GM23338 (cell line): ENCODE measurements at regions not wholly inside any gene's neighbourhood (a gene's known extent, or its start where the extent isn't known, plus 50 kb on each side); places are given as distances from the start of the nearest gene placed in this dataset.

ENCODE experiments used
- ATAC-seq: fragments of 200-7000 bp; cut with Tn5 transposase; 3 replicates; pipeline ENCODE4 v1.9.1; 2020
- DNase-seq: peaks from one replicate; pipeline ENCODE4 v3.0.0-alpha.2; 2015; ENCODE audit warnings: low spot score
- H2AFZ ChIP-seq: fragments of 200-600 bp; sonication (generic); 2 replicates; pipeline ENCODE4 v1.8.0; 2016; ENCODE audit warnings: antibody characterized with exemption, mild to moderate bottlenecking, moderate library complexity
- H3F3A ChIP-seq: fragments of 200-600 bp; sonication (generic); replicated peaks from 2 replicates; pipeline ENCODE4 v1.8.0; 2017; ENCODE audit warnings: antibody characterized with exemption, mixed run types, low read depth
- H3K27ac ChIP-seq: fragments of 200-600 bp; sonication (generic); 2 replicates; pipeline ENCODE4 v1.6.1; 2016; ENCODE audit warnings: low read depth
- H3K27me3 ChIP-seq: fragments of 200-600 bp; sonication (generic); 2 replicates; pipeline ENCODE4 v1.8.0; 2016; ENCODE audit warnings: mild to moderate bottlenecking, mixed run types, moderate library complexity; ENCODE audit not compliant: insufficient read depth
- H3K36me3 ChIP-seq: fragments of 200-600 bp; sonication (generic); 2 replicates; pipeline ENCODE4 v1.8.0; 2016; ENCODE audit warnings: mild to moderate bottlenecking; ENCODE audit not compliant: insufficient read depth
- H3K4me1 ChIP-seq: fragments of 200-600 bp; sonication (generic); 2 replicates; pipeline ENCODE4 v1.8.0; 2016; ENCODE audit warnings: mild to moderate bottlenecking, moderate library complexity; ENCODE audit not compliant: insufficient read depth
- H3K4me2 ChIP-seq: fragments of 200-600 bp; sonication (generic); 2 replicates; pipeline ENCODE4 v1.7.1; 2017; ENCODE audit warnings: mixed run types
- H3K4me3 ChIP-seq: fragments of 200-600 bp; sonication (generic); 2 replicates; pipeline ENCODE4 v1.6.1; 2016; ENCODE audit warnings: mixed run types
- H3K79me2 ChIP-seq: fragments of 200-600 bp; sonication (generic); replicated peaks from 2 replicates; pipeline ENCODE4 v1.8.0; 2017; ENCODE audit warnings: mild to moderate bottlenecking; ENCODE audit not compliant: insufficient read depth
- H3K9me2 ChIP-seq: fragments of 200-600 bp; sonication (generic); 2 replicates; pipeline ENCODE4 v1.8.0; 2017; ENCODE audit not compliant: insufficient read depth
- H4K20me1 ChIP-seq: fragments of 200-600 bp; sonication (generic); replicated peaks from 2 replicates; pipeline ENCODE4 v1.8.0; 2017; ENCODE audit warnings: mild to moderate bottlenecking; ENCODE audit not compliant: insufficient read depth
- H3K27ac Mint-ChIP-seq: 2 replicates; pipeline ENCODE4 v1.8.0; 2020; ENCODE audit warnings: inconsistent platforms, mild to moderate bottlenecking, moderate library complexity, mixed read lengths
- H3K27me3 Mint-ChIP-seq: 3 replicates; pipeline ENCODE4 v1.8.0; 2022; ENCODE audit warnings: low read depth, mild to moderate bottlenecking, moderate library complexity, mixed read lengths, inconsistent platforms; ENCODE audit not compliant: insufficient read depth, poor library complexity
- H3K36me3 Mint-ChIP-seq: 3 replicates; pipeline ENCODE4 v1.8.0; 2021; ENCODE audit warnings: low read depth, mild to moderate bottlenecking, inconsistent platforms, moderate library complexity, mixed read lengths
- H3K4me1 Mint-ChIP-seq: 3 replicates; pipeline ENCODE4 v1.8.0; 2020; ENCODE audit warnings: mild to moderate bottlenecking, inconsistent platforms, mixed read lengths
- H3K4me3 Mint-ChIP-seq: 3 replicates; pipeline ENCODE4 v1.8.0; 2021; ENCODE audit warnings: moderate library complexity, mild to moderate bottlenecking, inconsistent platforms, mixed read lengths
- H3K9me3 Mint-ChIP-seq: 3 replicates; pipeline ENCODE4 v1.8.0; 2020; ENCODE audit warnings: moderate library complexity, mild to moderate bottlenecking, inconsistent platforms, mixed read lengths
- CREB1 ChIP-seq: fragments of 250-450 bp; sonication (Bioruptor Pico); IDR thresholded peaks from 2 replicates; pipeline ENCODE4 v1.5.0; 2020; ENCODE audit warnings: low read depth, mild to moderate bottlenecking, moderate library complexity
- EZH2 ChIP-seq: fragments of 200-600 bp; sonication (generic); IDR thresholded peaks from one replicate; pipeline ENCODE4 v1.8.0; 2017; ENCODE audit warnings: antibody characterized with exemption, mild to moderate bottlenecking, low read depth; ENCODE audit not compliant: unreplicated experiment
- EZH2phosphoT487 ChIP-seq: fragments of 200-600 bp; sonication (generic); IDR thresholded peaks from one replicate; pipeline ENCODE4 v1.8.1; 2018; ENCODE audit warnings: antibody characterized with exemption; ENCODE audit not compliant: unreplicated experiment
- JUNB ChIP-seq: IDR thresholded peaks from one replicate; pipeline ENCODE4 v1.6.1; 2016; ENCODE audit warnings: antibody characterized with exemption; ENCODE audit not compliant: unreplicated experiment
- NANOG ChIP-seq: IDR thresholded peaks from 2 replicates; pipeline ENCODE4 v1.6.1; 2016; ENCODE audit warnings: antibody characterized with exemption, borderline replicate concordance
- POLR2AphosphoS5 ChIP-seq: IDR thresholded peaks from 2 replicates; pipeline ENCODE4 v1.6.1; 2016; ENCODE audit warnings: antibody characterized with exemption, low read depth
- STAT1 ChIP-seq: IDR thresholded peaks from one replicate; pipeline ENCODE4 v1.6.1; 2016; ENCODE audit warnings: antibody characterized with exemption; ENCODE audit not compliant: unreplicated experiment
- ZNF114 ChIP-seq: fragments of 250-450 bp; sonication (Bioruptor Pico); IDR thresholded peaks from 2 replicates; pipeline ENCODE4 v1.5.0; 2020; ENCODE audit warnings: mild to moderate bottlenecking, moderate library complexity
- ZNF331 ChIP-seq: fragments of 250-450 bp; sonication (Bioruptor Pico); IDR thresholded peaks from 2 replicates; pipeline ENCODE4 v1.5.0; 2020; ENCODE audit warnings: low read depth, mild to moderate bottlenecking, moderate library complexity
- TF ChIP-seq, protein P1 (sequence below): IDR thresholded peaks from 2 replicates; pipeline ENCODE4 v1.6.1; 2016; ENCODE audit warnings: antibody characterized with exemption
- TF ChIP-seq, protein P2 (sequence below), 2 experiments: fragments of 200-600 bp in 1 of 2; sonication (generic) in 1 of 2; conservative IDR thresholded peaks; 2 replicates each; pipeline versions ENCODE4 v1.5.1 to v1.6.1; 2016 to 2017; ENCODE audit warnings: antibody characterized with exemption in 2 of 2, low read depth in 2 of 2, mild to moderate bottlenecking in 2 of 2, moderate library complexity in 1 of 2
- TF ChIP-seq, protein P3 (sequence below): IDR thresholded peaks from one replicate; pipeline ENCODE4 v1.6.1; 2018; ENCODE audit warnings: antibody characterized with exemption; ENCODE audit not compliant: unreplicated experiment
- TF ChIP-seq, protein P4 (sequence below): fragments of 250-450 bp; sonication (Bioruptor Pico); IDR thresholded peaks from 2 replicates; pipeline ENCODE4 v1.5.0; 2020; ENCODE audit warnings: mild to moderate bottlenecking, moderate library complexity

DNA sequence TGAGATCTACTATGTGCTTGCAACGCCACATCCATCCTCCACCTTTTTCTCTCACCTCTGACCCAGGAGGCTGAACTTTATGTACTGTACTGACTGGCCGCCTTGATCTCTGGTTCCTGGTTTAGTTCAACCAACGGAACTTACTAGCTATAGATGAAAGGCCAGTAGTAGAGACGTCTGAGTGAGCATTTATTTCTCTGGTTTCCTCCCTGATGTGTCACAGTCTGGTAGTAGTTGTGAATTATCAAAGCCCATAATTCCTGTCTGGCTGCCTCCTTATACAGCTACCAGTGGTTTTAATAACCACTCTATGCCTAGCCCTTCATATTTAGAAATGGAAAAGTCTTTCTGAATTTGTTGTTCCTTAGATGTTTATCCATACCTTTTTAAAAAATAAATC, 64.7 kb downstream of the POM121L12 start:
- Histone ChIP-seq H3K9me2 (peaks cover 3% of the 10 kb centered on the region; the same call in 1 of the 2 replicates), H4K20me1 (no peaks in the 10 kb centered on the region), H3K27me3 (no peaks in the 10 kb centered on the region), H3K4me3 (no peak overlapping the region), H2AFZ (no peak overlapping the region), H3K36me3 (no peaks in the 10 kb centered on the region), H3K27ac (no peak overlapping the region), H3F3A (no peaks in the 10 kb centered on the region), H3K4me1 (peaks cover 3% of the 10 kb centered on the region; the same call in 1 of the 2 replicates), H3K79me2 (no peaks in the 10 kb centered on the region), H3K4me2 (no peak overlapping the region)
- no peak for DNase-seq
- Mint-ChIP-seq H3K4me1 (no peaks in the 10 kb centered on the region), H3K4me3 (no peak overlapping the region), H3K9me3 (no peaks in the 10 kb centered on the region), H3K36me3 (no peaks in the 10 kb centered on the region), H3K27ac (no peak overlapping the region), H3K27me3 (peaks cover 3% of the 10 kb centered on the region)
- ATAC-seq: no peak
- TF ChIP-seq NANOG (no peak), EZH2 (no peak), EZH2phosphoT487 (no peak), JUNB (no peak), POLR2AphosphoS5 (no peak), ZNF114 (CRISPR knock-in tag) (no peak), STAT1 (no peak), CREB1 (CRISPR knock-in tag) (no peak), ZNF331 (CRISPR knock-in tag) (no peak)
- TF ChIP-seq, protein P1, sequence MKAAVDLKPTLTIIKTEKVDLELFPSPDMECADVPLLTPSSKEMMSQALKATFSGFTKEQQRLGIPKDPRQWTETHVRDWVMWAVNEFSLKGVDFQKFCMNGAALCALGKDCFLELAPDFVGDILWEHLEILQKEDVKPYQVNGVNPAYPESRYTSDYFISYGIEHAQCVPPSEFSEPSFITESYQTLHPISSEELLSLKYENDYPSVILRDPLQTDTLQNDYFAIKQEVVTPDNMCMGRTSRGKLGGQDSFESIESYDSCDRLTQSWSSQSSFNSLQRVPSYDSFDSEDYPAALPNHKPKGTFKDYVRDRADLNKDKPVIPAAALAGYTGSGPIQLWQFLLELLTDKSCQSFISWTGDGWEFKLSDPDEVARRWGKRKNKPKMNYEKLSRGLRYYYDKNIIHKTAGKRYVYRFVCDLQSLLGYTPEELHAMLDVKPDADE: no peak
- TF ChIP-seq, protein P2, sequence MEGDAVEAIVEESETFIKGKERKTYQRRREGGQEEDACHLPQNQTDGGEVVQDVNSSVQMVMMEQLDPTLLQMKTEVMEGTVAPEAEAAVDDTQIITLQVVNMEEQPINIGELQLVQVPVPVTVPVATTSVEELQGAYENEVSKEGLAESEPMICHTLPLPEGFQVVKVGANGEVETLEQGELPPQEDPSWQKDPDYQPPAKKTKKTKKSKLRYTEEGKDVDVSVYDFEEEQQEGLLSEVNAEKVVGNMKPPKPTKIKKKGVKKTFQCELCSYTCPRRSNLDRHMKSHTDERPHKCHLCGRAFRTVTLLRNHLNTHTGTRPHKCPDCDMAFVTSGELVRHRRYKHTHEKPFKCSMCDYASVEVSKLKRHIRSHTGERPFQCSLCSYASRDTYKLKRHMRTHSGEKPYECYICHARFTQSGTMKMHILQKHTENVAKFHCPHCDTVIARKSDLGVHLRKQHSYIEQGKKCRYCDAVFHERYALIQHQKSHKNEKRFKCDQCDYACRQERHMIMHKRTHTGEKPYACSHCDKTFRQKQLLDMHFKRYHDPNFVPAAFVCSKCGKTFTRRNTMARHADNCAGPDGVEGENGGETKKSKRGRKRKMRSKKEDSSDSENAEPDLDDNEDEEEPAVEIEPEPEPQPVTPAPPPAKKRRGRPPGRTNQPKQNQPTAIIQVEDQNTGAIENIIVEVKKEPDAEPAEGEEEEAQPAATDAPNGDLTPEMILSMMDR (conservative IDR thresholded peaks at IDR 0.05; ENCODE audit: low read depth in 2 of 2): no peak
- TF ChIP-seq, protein P3, sequence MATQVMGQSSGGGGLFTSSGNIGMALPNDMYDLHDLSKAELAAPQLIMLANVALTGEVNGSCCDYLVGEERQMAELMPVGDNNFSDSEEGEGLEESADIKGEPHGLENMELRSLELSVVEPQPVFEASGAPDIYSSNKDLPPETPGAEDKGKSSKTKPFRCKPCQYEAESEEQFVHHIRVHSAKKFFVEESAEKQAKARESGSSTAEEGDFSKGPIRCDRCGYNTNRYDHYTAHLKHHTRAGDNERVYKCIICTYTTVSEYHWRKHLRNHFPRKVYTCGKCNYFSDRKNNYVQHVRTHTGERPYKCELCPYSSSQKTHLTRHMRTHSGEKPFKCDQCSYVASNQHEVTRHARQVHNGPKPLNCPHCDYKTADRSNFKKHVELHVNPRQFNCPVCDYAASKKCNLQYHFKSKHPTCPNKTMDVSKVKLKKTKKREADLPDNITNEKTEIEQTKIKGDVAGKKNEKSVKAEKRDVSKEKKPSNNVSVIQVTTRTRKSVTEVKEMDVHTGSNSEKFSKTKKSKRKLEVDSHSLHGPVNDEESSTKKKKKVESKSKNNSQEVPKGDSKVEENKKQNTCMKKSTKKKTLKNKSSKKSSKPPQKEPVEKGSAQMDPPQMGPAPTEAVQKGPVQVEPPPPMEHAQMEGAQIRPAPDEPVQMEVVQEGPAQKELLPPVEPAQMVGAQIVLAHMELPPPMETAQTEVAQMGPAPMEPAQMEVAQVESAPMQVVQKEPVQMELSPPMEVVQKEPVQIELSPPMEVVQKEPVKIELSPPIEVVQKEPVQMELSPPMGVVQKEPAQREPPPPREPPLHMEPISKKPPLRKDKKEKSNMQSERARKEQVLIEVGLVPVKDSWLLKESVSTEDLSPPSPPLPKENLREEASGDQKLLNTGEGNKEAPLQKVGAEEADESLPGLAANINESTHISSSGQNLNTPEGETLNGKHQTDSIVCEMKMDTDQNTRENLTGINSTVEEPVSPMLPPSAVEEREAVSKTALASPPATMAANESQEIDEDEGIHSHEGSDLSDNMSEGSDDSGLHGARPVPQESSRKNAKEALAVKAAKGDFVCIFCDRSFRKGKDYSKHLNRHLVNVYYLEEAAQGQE: no peak
- TF ChIP-seq, protein P4, sequence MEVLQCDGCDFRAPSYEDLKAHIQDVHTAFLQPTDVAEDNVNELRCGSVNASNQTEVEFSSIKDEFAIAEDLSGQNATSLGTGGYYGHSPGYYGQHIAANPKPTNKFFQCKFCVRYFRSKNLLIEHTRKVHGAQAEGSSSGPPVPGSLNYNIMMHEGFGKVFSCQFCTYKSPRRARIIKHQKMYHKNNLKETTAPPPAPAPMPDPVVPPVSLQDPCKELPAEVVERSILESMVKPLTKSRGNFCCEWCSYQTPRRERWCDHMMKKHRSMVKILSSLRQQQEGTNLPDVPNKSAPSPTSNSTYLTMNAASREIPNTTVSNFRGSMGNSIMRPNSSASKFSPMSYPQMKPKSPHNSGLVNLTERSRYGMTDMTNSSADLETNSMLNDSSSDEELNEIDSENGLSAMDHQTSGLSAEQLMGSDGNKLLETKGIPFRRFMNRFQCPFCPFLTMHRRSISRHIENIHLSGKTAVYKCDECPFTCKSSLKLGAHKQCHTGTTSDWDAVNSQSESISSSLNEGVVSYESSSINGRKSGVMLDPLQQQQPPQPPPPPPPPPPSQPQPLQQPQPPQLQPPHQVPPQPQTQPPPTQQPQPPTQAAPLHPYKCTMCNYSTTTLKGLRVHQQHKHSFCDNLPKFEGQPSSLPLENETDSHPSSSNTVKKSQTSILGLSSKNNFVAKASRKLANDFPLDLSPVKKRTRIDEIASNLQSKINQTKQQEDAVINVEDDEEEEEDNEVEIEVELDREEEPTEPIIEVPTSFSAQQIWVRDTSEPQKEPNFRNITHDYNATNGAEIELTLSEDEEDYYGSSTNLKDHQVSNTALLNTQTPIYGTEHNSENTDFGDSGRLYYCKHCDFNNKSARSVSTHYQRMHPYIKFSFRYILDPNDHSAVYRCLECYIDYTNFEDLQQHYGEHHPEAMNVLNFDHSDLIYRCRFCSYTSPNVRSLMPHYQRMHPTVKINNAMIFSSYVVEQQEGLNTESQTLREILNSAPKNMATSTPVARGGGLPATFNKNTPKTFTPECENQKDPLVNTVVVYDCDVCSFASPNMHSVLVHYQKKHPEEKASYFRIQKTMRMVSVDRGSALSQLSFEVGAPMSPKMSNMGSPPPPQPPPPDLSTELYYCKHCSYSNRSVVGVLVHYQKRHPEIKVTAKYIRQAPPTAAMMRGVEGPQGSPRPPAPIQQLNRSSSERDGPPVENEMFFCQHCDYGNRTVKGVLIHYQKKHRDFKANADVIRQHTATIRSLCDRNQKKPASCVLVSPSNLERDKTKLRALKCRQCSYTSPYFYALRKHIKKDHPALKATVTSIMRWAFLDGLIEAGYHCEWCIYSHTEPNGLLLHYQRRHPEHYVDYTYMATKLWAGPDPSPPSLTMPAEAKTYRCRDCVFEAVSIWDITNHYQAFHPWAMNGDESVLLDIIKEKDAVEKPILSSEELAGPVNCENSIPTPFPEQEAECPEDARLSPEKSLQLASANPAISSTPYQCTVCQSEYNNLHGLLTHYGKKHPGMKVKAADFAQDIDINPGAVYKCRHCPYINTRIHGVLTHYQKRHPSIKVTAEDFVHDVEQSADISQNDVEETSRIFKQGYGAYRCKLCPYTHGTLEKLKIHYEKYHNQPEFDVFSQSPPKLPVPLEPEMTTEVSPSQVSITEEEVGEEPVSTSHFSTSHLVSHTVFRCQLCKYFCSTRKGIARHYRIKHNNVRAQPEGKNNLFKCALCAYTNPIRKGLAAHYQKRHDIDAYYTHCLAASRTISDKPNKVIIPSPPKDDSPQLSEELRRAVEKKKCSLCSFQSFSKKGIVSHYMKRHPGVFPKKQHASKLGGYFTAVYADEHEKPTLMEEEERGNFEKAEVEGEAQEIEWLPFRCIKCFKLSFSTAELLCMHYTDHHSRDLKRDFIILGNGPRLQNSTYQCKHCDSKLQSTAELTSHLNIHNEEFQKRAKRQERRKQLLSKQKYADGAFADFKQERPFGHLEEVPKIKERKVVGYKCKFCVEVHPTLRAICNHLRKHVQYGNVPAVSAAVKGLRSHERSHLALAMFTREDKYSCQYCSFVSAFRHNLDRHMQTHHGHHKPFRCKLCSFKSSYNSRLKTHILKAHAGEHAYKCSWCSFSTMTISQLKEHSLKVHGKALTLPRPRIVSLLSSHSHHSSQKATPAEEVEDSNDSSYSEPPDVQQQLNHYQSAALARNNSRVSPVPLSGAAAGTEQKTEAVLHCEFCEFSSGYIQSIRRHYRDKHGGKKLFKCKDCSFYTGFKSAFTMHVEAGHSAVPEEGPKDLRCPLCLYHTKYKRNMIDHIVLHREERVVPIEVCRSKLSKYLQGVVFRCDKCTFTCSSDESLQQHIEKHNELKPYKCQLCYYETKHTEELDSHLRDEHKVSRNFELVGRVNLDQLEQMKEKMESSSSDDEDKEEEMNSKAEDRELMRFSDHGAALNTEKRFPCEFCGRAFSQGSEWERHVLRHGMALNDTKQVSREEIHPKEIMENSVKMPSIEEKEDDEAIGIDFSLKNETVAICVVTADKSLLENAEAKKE (CRISPR knock-in tag): no peak
